ENCODE measurements at regions not wholly inside any gene's neighbourhood (a gene's known extent, or its start where the extent isn't known, plus 50 kb on each side); places are given as distances from the start of the nearest gene placed in this dataset.

- TF ChIP-seq CEBPZ (IDR thresholded peaks at IDR 0.05; ENCODE audit: low read depth, low read length) = no peak
- TF ChIP-seq CREM (IDR thresholded peaks at IDR 0.05; ENCODE audit: low read depth) = no peak
- TF ChIP-seq ASH2L (IDR thresholded peaks at IDR 0.05; ENCODE audit: borderline replicate concordance, low read depth) = no peak
- no peak for TF ChIP-seq JUNB (IDR thresholded peaks at IDR 0.05)
- no peak for TF ChIP-seq CBX3 (IDR thresholded peaks at IDR 0.05; ENCODE audit: borderline replicate concordance, low read depth)
- no peak for TF ChIP-seq ATF2 (IDR thresholded peaks at IDR 0.05; ENCODE audit: low read length)
These were observed 191.5 kb downstream of the ZFP36L2 start (continued) for GRCh38 chr2:43034921-43035320.

GRCh38 chr2:43034242-43034619 is 192.2 kb downstream of the ZFP36L2 start:
- DNase-seq (ENCODE audit: low read depth, low spot score) (no peak), FAIRE-seq (no peak), ATAC-seq (no peak)
- in situ Hi-C loops (cut with MboI) = no loop called here
- H3K4me2 ChIP-seq (ENCODE audit: control insufficient read depth, insufficient read depth) = no peak overlapping the region
- H3K27me3 ChIP-seq (replicated peaks in 1 of 2; ENCODE audit: control insufficient read depth in 2 of 2, insufficient read depth in 2 of 2, low read length in 1 of 2) = no peaks in the 10 kb centered on the region; a peak in 2 of 4 replicates
- ChIA-PET SMC1A (ENCODE audit: uncharacterized antibody, unreplicated experiment) (no interaction called here), CTCF (interaction anchor here (0.6 kb wide), 1 partner anchor 10 kb away, joined by 3 read pairs; no protein-coding TSS in a partner anchor), RAD21 (ENCODE audit: unreplicated experiment) (no interaction called here), POLR2A (no interaction called here)
- no peaks in the 10 kb centered on the region for H3K36me3 ChIP-seq (ENCODE audit: control insufficient read depth in 2 of 2, insufficient read depth in 2 of 2, low read length in 1 of 2)
- no peaks in the 10 kb centered on the region for H3K79me2 ChIP-seq (ENCODE audit: control insufficient read depth, insufficient read depth, low read length)
- H3K4me1 ChIP-seq (ENCODE audit: control insufficient read depth, insufficient read depth, low read length) = no peaks in the 10 kb centered on the region
- H3K9ac ChIP-seq (ENCODE audit: control insufficient read depth, insufficient read depth, low read length) = no peak overlapping the region
- 86% methylated on average over 2 of the region's 2 CpGs for WGBS (ENCODE audit: insufficient coverage, insufficient replicate concordance, low lambda C conversion rate, missing lambda C conversion rate)
- intact Hi-C loops (cut with micrococcal nuclease; ENCODE audit: unreplicated experiment) = no loop called here
- no peaks in the 10 kb centered on the region for H3K9me3 ChIP-seq (replicated peaks; ENCODE audit: control insufficient read depth, insufficient read depth, low read length)
- H3K4me3 ChIP-seq = no peak overlapping the region
- H2AFZ ChIP-seq (ENCODE audit: control insufficient read depth, low read depth, low read length) = no peak overlapping the region
- H3K27ac ChIP-seq (ENCODE audit: control insufficient read depth, insufficient read depth) = no peak overlapping the region
- BruUV-seq (replicated peaks) = no TSS peak
- no peaks in the 10 kb centered on the region for H4K20me1 ChIP-seq (ENCODE audit: control insufficient read depth, insufficient read depth)
- no peak for TF ChIP-seq SKIL (IDR thresholded peaks at IDR 0.05; ENCODE audit: low read depth, poor library complexity, severe bottlenecking)
- no peak for TF ChIP-seq CTCF (IDR thresholded peaks at IDR 0.05 in 2 of 3, conservative IDR thresholded peaks at IDR 0.05 in 1 of 3; ENCODE audit: control insufficient read depth in 2 of 3, extremely low read depth in 1 of 3, insufficient read depth in 1 of 3, low read depth in 3 of 3, low read length in 3 of 3)
- no peak for TF ChIP-seq SMARCA5 (IDR thresholded peaks at IDR 0.05)
- TF ChIP-seq SMC3 (IDR thresholded peaks at IDR 0.05; ENCODE audit: borderline replicate concordance, low read length) = no peak
- TF ChIP-seq CEBPB (IDR thresholded peaks at IDR 0.05; ENCODE audit: borderline replicate concordance in 1 of 2, low read depth in 2 of 2, low read length in 2 of 2) = no peak
- no peak for TF ChIP-seq SUZ12 (IDR thresholded peaks at IDR 0.05; ENCODE audit: unreplicated experiment)
- no peak for TF ChIP-seq RELA (IDR thresholded peaks at IDR 0.05; ENCODE audit: borderline replicate concordance, partially characterized antibody)
- TF ChIP-seq IRF3 (IDR thresholded peaks at IDR 0.05) = no peak
